Ascending aorta (tissue), 2 donors: ENCODE measurements at regions not wholly inside any gene's neighbourhood (a gene's known extent, or its start where the extent isn't known, plus 50 kb on each side); places are given as distances from the start of the nearest gene placed in this dataset.

Experiments used
- DNase-seq, 2 donors: peaks; one replicate each; pipeline ENCODE4 v3.0.0-alpha.2; 2019; ENCODE audit warnings: low spot score in 2 of 2
- H3K27ac ChIP-seq, 2 donors: fragments of 200-600 bp; sonication (generic); one replicate each; pipeline ENCODE4 v1.5.1; 2016 to 2017; ENCODE audit warnings: mild to moderate bottlenecking in 1 of 2
- H3K27me3 ChIP-seq: fragments of 200-600 bp; sonication (generic); one replicate; pipeline ENCODE4 v1.5.1; 2017
- H3K36me3 ChIP-seq, 2 donors: fragments of 200-600 bp; sonication (generic); one replicate each; pipeline ENCODE4 v1.5.1; 2016
- H3K4me1 ChIP-seq, 2 donors: fragments of 200-600 bp; sonication (generic); one replicate each; pipeline ENCODE4 v1.5.1; 2016 to 2017; ENCODE audit warnings: mild to moderate bottlenecking in 1 of 2
- H3K4me3 ChIP-seq, 2 donors: fragments of 200-600 bp; sonication (generic); one replicate each; pipeline ENCODE4 v1.5.1; 2016 to 2017; ENCODE audit warnings: mild to moderate bottlenecking in 1 of 2
- H3K9me3 ChIP-seq, 2 donors: fragments of 200-600 bp; sonication (generic); one replicate each; pipeline ENCODE4 v1.5.1; 2016
- CTCF ChIP-seq, 3 experiments: fragments of 200-600 bp in 2 of 3; fragments of 450-650 bp in 1 of 3; sonication (generic) in 2 of 3; IDR thresholded peaks; one replicate each; pipeline ENCODE4 v1.5.1; 2016 to 2019; ENCODE audit warnings: antibody characterized with exemption in 3 of 3, mild to moderate bottlenecking in 1 of 3, moderate library complexity in 1 of 3
- intact Hi-C: fragments of 100-400 bp; cut with DNase I; formaldehyde crosslinking; loops from one replicate; pipeline ENCODE4 v1.15.1; 2023

- no peaks in the 10 kb centered on the region for H3K36me3 ChIP-seq
- H3K27ac ChIP-seq, result no peak overlapping the region
- no peak for TF ChIP-seq CTCF (IDR thresholded peaks at IDR 0.05)
- H3K4me1 ChIP-seq, result no peaks in the 10 kb centered on the region
- no peak overlapping the region for H3K4me3 ChIP-seq
- no peaks in the 10 kb centered on the region for H3K27me3 ChIP-seq
- DNase-seq, result no peak
- intact Hi-C loops, result no loop called here
- H3K9me3 ChIP-seq, result peaks cover 0 to 3% of the 10 kb centered on the region in 2 donors
These were observed 128.5 kb downstream of the BCOR start for GRCh38 chrX:39969099-39969818.

- no peak for DNase-seq
- H3K27me3 ChIP-seq, result no peaks in the 10 kb centered on the region
- H3K36me3 ChIP-seq, result no peaks in the 10 kb centered on the region
- H3K9me3 ChIP-seq, result peaks cover 0 to 3% of the 10 kb centered on the region in 2 donors
- intact Hi-C loops, result no loop called here
- no peaks in the 10 kb centered on the region for H3K4me1 ChIP-seq
- no peak overlapping the region for H3K27ac ChIP-seq
- H3K4me3 ChIP-seq, result no peak overlapping the region
- no peak for TF ChIP-seq CTCF (IDR thresholded peaks at IDR 0.05)
These were observed 127.8 kb downstream of the BCOR start for GRCh38 chrX:39969819-39970504.

- no peak overlapping the region for H3K4me3 ChIP-seq
- no peaks in the 10 kb centered on the region for H3K4me1 ChIP-seq
- intact Hi-C loops, result no loop called here
- no peak for TF ChIP-seq CTCF (IDR thresholded peaks at IDR 0.05)
- H3K9me3 ChIP-seq, result peaks cover 0 to 3% of the 10 kb centered on the region in 2 donors
- H3K27ac ChIP-seq, result no peak overlapping the region
- no peaks in the 10 kb centered on the region for H3K27me3 ChIP-seq
- DNase-seq, result no peak
- H3K36me3 ChIP-seq, result no peaks in the 10 kb centered on the region
These were observed 126.0 kb downstream of the BCOR start for GRCh38 chrX:39971760-39972159.

GRCh38 chrX:39972340-39972739 lies 125.4 kb downstream of the BCOR start:
- Histone ChIP-seq H3K27me3 (no peaks in the 10 kb centered on the region), H3K4me1 (no peaks in the 10 kb centered on the region), H3K9me3 (peaks cover 0 to 3% of the 10 kb centered on the region in 2 donors), H3K4me3 (no peak overlapping the region), H3K36me3 (no peaks in the 10 kb centered on the region), H3K27ac (no peak overlapping the region)
- intact Hi-C loops, result no loop called here
- no peak for TF ChIP-seq CTCF (IDR thresholded peaks at IDR 0.05)
- DNase-seq, result no peak

- Histone ChIP-seq H3K27me3 (no peaks in the 10 kb centered on the region), H3K27ac (no peak overlapping the region), H3K9me3 (peaks cover 0 to 3% of the 10 kb centered on the region in 2 donors), H3K4me3 (no peak overlapping the region), H3K4me1 (no peaks in the 10 kb centered on the region), H3K36me3 (no peaks in the 10 kb centered on the region)
- TF ChIP-seq CTCF (IDR thresholded peaks at IDR 0.05), result no peak
- intact Hi-C loops, result no loop called here
- DNase-seq, result no peak
These were observed 123.9 kb downstream of the BCOR start for GRCh38 chrX:39973810-39974209.
